ENCODE measurements at regions not wholly inside any gene's neighbourhood (a gene's known extent, or its start where the extent isn't known, plus 50 kb on each side); places are given as distances from the start of the nearest gene placed in this dataset.

- TF ChIP-seq CTCF (IDR thresholded peaks at IDR 0.05) (no peak), POLR2A (IDR thresholded peaks at IDR 0.05) (no peak)
These were observed 68.4 kb downstream of the ZIC5 start for GRCh38 chr13:99903140-99903539.
